ENCODE measurements at regions not wholly inside any gene's neighbourhood (a gene's known extent, or its start where the extent isn't known, plus 50 kb on each side); places are given as distances from the start of the nearest gene placed in this dataset.
"Not testable (repeated sequence)": the region's sequence is repeated elsewhere in the genome, so short reads cannot be mapped to it uniquely, and the experiment has no call there.

GRCh38 chr7:123270570-123270969 is 70.8 kb upstream of the SLC13A1 start:
- WGBS, 2 donors = 50 to 59% methylated on average over 1 of the region's 1 CpG

GRCh38 chr7:123265853-123266252 is 66.1 kb upstream of the SLC13A1 start:
- Histone ChIP-seq H3K9me3 (no peaks in the 10 kb centered on the region), H3K4me3 (no peak overlapping the region), H3K27ac (no peak overlapping the region), H3K36me3 (no peaks in the 10 kb centered on the region), H3K27me3 (no peaks in the 10 kb centered on the region), H3K4me1 (no peaks in the 10 kb centered on the region)
- TF ChIP-seq POLR2A (IDR thresholded peaks at IDR 0.05) = no peak
- TF ChIP-seq CTCF (IDR thresholded peaks at IDR 0.05) = no peak
- intact Hi-C loops (cut with DNase I) = no loop called here
- no peak for DNase-seq
- 73 to 85% methylated on average over 1 of the region's 1 CpG for WGBS, 2 donors

More at GRCh38 chr7:123270570-123270969, 70.8 kb upstream of the SLC13A1 start:
- no peaks in the 10 kb centered on the region for H3K9me3 ChIP-seq
- H3K4me1 ChIP-seq = no peaks in the 10 kb centered on the region
- DNase-seq = no peak
- no peak overlapping the region for H3K4me3 ChIP-seq
- no peaks in the 10 kb centered on the region for H3K27me3 ChIP-seq
- H3K36me3 ChIP-seq = no peaks in the 10 kb centered on the region
- H3K27ac ChIP-seq = no peak overlapping the region
- TF ChIP-seq POLR2A (IDR thresholded peaks at IDR 0.05) = no peak
- no peak for TF ChIP-seq CTCF (IDR thresholded peaks at IDR 0.05)
- intact Hi-C loops (cut with DNase I) = no loop called here

- 41 to 44% methylated on average over 1 of the region's 1 CpG for WGBS, 2 donors
- H3K4me1 ChIP-seq; H3K4me3 ChIP-seq; DNase-seq; H3K9me3 ChIP-seq; intact Hi-C loops (cut with DNase I); H3K27ac ChIP-seq; H3K36me3 ChIP-seq; H3K27me3 ChIP-seq: not testable (repeated sequence)
Observed at GRCh38 chr7:123264820-123265219, 65.1 kb upstream of the SLC13A1 start.

- TF ChIP-seq POLR2A (IDR thresholded peaks at IDR 0.05) (no peak), CTCF (IDR thresholded peaks at IDR 0.05) (no peak)
- Histone ChIP-seq H3K27ac (no peak overlapping the region), H3K4me1 (no peaks in the 10 kb centered on the region), H3K36me3 (no peaks in the 10 kb centered on the region), H3K9me3 (no peaks in the 10 kb centered on the region), H3K27me3 (no peaks in the 10 kb centered on the region), H3K4me3 (no peak overlapping the region)
- WGBS, 2 donors = 50% methylated on average over 1 of the region's 1 CpG
- DNase-seq = no peak
- intact Hi-C loops (cut with DNase I) = no loop called here
Observed at GRCh38 chr7:123260428-123260960, 60.7 kb upstream of the SLC13A1 start.

GRCh38 chr7:123259759-123260158 is 60.0 kb upstream of the SLC13A1 start:
- intact Hi-C loops (cut with DNase I) = no loop called here
- Histone ChIP-seq H3K9me3 (no peaks in the 10 kb centered on the region), H3K36me3 (no peaks in the 10 kb centered on the region), H3K27ac (no peak overlapping the region), H3K27me3 (no peaks in the 10 kb centered on the region), H3K4me3 (no peak overlapping the region), H3K4me1 (no peaks in the 10 kb centered on the region)
- 53 to 69% methylated on average over 2 of the region's 2 CpGs for WGBS, 2 donors
- no peak for DNase-seq
- no peak for TF ChIP-seq POLR2A (IDR thresholded peaks at IDR 0.05)
